GM19438 (cell line): ENCODE measurements at regions not wholly inside any gene's neighbourhood (a gene's known extent, or its start where the extent isn't known, plus 50 kb on each side); places are given as distances from the start of the nearest gene placed in this dataset.
A peak's percentile ranks its signal among the peaks of the same experiment; 100 is the strongest.

Experiments used
- ATAC-seq: cut with Tn5 transposase; IDR thresholded peaks from one replicate; pipeline ENCODE4 v1.9.1; 2021; ENCODE audit warnings: low read depth; ENCODE audit not compliant: unreplicated experiment

GRCh38 chrX:97666890-97667289 lies 783.2 kb downstream of the RPA4 start:
- no peak for ATAC-seq

GRCh38 chrX:97668126-97668525 lies 784.4 kb downstream of the RPA4 start:
- no peak for ATAC-seq

DNA sequence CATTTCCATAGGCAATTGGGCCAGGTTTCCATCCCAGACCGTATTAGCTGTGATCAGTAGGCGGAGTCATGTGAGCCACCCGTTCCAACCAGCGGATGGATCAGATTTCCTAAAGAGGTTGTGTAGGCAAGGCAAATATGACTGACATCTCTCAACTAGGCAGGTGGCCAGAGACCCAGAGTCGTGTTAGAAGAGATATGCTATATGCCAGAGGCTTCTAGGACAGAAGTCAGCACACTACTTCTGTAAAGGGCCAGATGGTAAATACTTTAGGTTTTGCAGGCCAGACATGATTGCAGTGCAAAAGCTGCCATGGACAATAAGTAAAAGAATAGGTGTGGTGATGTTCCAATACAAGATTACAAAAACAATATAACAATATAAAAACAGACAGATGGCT lies 788.4 kb downstream of the RPA4 start:
- no peak for ATAC-seq

GRCh38 chrX:97672608-97673007 lies 788.9 kb downstream of the RPA4 start:
- ATAC-seq, result no peak

DNA sequence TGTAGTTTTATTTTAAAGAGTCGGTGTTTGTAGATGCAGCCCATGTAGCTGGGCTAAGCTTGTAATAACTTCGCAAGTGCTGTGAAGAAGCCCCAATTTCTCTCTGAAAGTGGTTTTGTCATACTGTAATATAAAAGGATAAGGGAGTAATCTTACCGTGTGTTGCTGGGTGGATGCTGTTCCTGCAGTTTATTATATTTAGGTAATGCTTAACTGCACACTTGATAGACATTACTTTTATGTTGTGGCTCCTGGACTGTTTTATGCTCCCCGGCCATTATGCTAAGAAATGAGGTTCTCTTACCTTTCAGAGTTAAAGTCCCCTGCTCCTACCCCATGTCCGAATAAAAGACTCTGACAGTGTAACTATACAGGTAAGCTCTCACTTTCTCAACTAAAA lies 789.4 kb downstream of the RPA4 start:
- no peak for ATAC-seq

- no peak for ATAC-seq
These were observed 799.5 kb downstream of the RPA4 start for GRCh38 chrX:97682991-97683840.

- peak; percentile 66 for ATAC-seq
These were observed 802.0 kb downstream of the RPA4 start for GRCh38 chrX:97685753-97686152.

GRCh38 chrX:97691901-97692455 lies 808.3 kb downstream of the RPA4 start:
- ATAC-seq, result no peak

DNA sequence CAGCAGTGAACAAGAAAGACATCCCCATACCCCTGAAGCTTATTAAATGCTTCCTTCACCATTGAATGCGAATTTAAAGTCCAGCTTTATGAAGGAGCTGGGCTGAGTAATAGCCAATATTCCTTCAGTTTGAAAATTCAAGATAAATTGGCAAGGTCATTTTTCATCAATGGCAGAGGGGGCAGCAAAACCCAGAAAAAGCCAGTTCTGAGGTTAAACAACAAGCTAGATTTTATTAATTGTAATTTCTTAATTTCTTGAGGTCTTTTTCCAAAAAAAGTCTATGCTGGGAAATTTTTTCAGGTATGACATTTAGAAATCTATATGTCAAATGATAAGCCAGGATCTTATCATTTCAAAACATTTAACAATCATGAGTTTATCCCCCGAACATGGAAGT lies 808.9 kb downstream of the RPA4 start:
- no peak for ATAC-seq

DNA sequence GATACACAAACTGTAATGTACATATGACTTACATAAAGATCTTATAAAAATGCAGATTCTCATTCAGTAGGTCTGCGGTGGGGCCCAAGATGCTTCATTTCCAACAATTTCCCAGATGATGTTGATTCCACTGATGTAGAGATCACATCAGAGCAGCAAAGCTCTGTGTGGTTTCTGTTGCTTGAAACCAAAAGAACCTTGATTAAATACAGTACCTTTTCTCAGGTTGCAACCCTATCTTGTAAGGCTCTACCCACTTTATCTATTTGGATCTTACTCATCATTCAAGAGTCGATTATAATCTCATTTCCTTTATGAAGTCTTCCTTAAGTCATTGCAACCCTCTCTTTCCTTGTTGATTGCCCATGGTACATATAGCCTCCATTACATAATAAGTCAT lies 816.8 kb downstream of the RPA4 start:
- ATAC-seq, result no peak

DNA sequence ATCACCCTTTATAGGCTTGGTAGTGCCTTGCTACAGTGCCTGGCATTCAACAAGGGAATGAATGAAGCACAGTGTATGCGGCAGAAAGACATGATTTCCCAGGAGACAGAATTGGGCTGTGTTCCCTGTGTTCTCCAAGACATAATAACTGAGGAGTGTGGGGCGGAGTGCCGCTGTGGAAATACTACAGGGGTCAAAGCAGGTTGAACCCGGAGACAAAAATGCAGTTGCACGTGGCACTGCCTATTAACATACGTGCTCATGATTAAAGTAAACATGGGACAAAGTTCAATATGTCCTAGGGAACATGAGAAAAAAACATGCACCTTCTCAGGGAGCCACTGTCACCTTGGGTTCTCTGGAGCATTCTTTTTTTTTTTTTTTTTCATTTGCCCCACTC lies 820.8 kb downstream of the RPA4 start:
- ATAC-seq, result no peak

- no peak for ATAC-seq
These were observed 821.2 kb downstream of the RPA4 start for GRCh38 chrX:97704881-97705280.

- ATAC-seq, result no peak
These were observed 822.2 kb downstream of the RPA4 start for GRCh38 chrX:97705936-97706335.

GRCh38 chrX:97714072-97714471 lies 830.4 kb downstream of the RPA4 start:
- ATAC-seq, result no peak

DNA sequence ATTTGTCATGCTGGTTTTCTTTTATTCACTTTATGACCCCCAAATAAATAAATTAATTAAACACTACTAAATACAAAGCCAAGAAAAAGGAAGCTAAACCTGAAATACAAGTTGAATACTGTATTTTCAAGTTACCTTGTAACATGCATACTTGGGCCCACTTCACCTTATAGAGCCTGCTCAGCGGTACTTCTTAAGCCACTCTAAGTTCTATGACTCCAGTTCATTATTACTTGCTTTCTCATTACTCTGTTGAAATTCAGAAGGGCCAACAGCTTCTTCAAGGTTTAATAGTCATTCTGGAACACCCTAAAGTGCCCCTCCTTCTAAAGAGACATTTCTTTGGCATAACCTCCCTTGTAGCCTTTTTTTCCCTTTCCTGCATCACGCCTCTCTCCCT lies 844.5 kb downstream of the RPA4 start:
- no peak for ATAC-seq

DNA sequence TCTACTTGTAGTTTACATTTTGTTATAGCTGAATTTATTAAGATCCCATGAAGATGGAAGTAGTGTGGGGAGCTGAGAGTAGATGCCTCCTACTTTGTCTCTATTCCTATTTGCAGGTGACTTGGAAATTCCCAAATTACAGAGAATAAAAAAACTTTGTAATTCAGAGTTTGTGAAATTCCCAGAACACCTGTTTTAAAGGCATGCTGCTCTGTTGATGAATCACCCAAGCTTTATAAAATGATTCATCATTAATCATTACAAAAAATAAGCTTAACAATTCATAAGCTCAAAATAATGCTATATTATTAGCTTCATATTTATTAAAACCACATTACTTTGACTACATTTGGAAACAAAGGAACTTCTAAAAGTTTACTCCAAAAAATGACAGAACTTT lies 856.3 kb downstream of the RPA4 start:
- ATAC-seq, result no peak

DNA sequence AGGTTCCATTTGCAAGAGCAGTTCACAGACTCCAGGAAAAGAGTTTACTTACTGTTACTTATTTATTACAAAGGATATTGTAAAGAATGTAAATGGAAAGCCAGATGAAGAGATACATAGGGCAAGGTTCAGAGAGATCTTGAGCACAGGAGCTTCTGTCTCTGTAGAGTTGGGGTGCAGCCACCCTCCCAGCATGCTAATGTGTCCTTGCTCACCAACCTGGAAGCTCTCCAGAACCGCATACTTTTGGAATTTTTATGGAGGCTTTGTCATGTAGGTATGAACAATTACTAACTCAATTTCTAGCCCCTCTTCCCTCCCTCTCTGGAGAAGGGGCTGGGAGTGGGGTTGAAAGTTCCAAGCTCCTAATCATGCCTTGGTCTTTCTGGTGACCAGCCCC lies 857.2 kb downstream of the RPA4 start:
- ATAC-seq, result no peak

- ATAC-seq, result no peak
These were observed 859.3 kb downstream of the RPA4 start for GRCh38 chrX:97743014-97743413.

GRCh38 chrX:97747346-97747745 lies 863.6 kb downstream of the RPA4 start:
- no peak for ATAC-seq

DNA sequence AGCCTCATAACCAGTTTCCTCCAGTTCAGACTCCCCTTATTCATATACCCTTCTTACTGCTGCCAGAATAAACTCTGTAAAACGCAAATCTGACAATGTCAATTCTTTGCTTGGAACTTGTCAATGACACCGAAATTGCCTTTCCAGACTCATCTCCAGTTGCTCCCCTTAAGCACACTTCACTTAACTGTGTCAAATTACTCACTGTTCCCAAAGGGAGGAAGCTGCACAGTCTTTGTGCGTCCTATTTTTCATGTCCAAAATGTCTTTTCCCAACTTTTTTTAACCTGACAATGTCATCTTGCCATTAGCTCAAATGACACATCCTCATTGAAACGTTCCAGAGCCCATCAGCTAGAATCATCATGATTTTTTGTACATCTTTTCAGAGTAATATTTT lies 867.3 kb downstream of the RPA4 start:
- no peak for ATAC-seq

DNA sequence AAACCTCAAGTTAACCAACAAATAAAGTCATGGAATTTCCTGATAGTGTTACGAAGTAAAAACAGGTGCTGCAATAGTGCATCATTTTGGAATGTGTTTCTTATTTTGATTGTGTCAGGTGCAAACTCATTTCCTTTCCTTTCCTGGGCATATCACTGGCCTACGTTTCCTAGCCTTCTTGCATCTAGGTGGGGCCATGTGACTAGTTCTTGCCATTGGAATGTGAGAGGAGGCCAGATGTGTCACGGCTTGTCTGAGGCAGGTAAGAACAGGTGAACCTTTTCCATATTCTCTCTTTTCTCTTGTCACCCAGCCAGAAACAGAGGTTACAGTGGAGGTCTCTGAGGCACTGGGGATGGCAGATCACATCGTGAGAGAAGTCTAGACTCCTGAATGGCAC lies 868.0 kb downstream of the RPA4 start:
- ATAC-seq, result no peak

DNA sequence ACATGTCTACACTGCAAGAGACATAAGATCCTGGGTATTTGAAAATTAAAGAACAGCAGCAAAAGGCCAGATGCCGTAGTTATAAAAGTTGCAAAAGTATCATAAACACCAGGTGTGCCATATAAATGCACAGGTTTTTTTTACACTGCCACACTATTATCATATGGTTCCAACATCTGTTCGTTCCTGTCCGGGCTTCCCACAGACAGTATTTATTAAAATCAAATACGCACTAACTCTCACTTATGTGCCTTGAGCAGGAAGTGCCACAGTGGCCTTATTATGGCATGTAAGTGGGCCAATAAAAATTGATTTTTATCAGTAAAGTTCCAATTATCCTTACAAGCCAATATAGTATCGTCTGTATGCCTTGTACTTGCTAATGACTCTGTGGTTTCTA lies 873.2 kb downstream of the RPA4 start:
- no peak for ATAC-seq
